ENCODE measurements at regions not wholly inside any gene's neighbourhood (a gene's known extent, or its start where the extent isn't known, plus 50 kb on each side); places are given as distances from the start of the nearest gene placed in this dataset.

DNA sequence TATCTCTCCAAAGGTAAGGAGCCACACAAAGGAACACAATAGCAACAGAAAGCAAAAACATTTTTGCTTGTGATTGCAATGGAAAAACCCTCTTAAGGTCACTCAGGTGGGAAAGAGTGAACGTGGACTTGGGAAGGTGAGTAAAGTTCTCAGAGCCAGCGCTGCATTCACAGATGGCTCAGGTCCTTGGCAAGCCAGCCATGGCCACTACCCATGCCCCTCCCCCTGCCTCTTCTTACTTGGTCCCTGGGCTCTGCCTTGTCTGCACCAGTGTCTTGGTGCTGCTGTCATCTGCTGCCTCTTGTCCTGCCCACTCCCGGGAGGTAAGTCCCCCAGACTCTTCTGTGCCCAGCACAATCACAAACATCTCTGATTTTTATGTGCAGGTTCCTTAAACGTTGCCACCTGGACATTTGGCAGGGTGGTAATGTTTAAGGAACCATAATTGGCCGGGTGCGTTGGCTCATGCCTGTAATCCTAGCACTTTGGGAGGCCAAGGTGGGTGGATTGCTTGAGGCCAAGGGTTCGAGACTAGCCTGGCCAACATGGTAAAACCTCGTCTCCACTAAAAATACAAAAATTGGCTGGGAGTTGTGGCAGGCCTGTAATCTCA lies 74.6 kb downstream of the FEM1C start:
- peaks cover 4% of the 10 kb centered on the region for H3K4me1 Mint-ChIP-seq
- DNase-seq (ENCODE audit: low read depth, low spot score): no peak
- H3K9me3 Mint-ChIP-seq: no peaks in the 10 kb centered on the region
- H3K27me3 Mint-ChIP-seq (ENCODE audit: low read depth): no peaks in the 10 kb centered on the region
- H3K27ac Mint-ChIP-seq (ENCODE audit: unreplicated experiment): no peak overlapping the region
- no peak overlapping the region for H3K4me3 Mint-ChIP-seq
- H3K36me3 Mint-ChIP-seq (ENCODE audit: low read depth): peaks cover 2% of the 10 kb centered on the region
- TF ChIP-seq, protein P1, sequence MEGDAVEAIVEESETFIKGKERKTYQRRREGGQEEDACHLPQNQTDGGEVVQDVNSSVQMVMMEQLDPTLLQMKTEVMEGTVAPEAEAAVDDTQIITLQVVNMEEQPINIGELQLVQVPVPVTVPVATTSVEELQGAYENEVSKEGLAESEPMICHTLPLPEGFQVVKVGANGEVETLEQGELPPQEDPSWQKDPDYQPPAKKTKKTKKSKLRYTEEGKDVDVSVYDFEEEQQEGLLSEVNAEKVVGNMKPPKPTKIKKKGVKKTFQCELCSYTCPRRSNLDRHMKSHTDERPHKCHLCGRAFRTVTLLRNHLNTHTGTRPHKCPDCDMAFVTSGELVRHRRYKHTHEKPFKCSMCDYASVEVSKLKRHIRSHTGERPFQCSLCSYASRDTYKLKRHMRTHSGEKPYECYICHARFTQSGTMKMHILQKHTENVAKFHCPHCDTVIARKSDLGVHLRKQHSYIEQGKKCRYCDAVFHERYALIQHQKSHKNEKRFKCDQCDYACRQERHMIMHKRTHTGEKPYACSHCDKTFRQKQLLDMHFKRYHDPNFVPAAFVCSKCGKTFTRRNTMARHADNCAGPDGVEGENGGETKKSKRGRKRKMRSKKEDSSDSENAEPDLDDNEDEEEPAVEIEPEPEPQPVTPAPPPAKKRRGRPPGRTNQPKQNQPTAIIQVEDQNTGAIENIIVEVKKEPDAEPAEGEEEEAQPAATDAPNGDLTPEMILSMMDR (conservative IDR thresholded peaks at IDR 0.05): no peak

DNA sequence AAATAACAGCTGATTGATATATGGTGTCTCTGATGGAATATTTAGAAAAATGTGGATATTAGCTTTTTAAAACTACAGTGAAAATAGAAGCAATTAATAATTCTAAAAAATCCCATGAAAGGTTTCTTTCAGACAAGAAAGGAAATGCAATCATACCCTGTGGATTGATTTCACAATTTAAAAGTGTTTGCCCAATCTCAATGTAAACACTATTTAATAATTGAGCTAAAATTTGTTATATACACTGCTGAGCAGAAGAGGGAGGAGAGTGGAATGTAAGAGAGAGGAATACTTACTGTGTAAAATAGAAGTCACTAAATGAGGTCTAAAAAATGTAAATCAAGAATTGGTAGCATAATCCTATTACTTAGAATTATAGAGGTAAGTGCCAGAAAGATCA lies 76.9 kb downstream of the FEM1C start:
- Mint-ChIP-seq H3K27me3 (ENCODE audit: low read depth) (no peaks in the 10 kb centered on the region), H3K4me1 (peaks cover 4% of the 10 kb centered on the region), H3K36me3 (ENCODE audit: low read depth) (peaks cover 2% of the 10 kb centered on the region), H3K27ac (ENCODE audit: unreplicated experiment) (no peak overlapping the region), H3K4me3 (no peak overlapping the region), H3K9me3 (no peaks in the 10 kb centered on the region)
- DNase-seq (ENCODE audit: low read depth, low spot score): no peak
- TF ChIP-seq, protein P1 (conservative IDR thresholded peaks at IDR 0.05): no peak

DNA sequence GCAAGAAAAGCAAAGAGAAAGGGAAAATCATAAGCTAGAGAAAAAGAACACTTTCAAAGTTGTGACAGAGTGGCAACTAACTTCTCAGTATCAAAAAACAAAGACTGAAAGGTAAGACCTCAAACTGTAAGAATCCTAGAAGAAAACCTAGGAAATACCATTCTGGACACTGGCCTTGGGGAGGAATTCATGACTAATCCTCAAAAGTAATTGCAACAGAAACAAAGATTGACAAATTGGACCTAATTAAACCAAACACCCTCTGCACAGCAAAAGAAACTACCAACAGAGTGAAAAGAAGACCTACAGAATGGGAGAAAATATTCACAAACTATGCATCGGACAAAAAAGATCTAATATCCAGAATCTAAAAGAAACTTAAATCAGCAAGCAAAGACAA lies 79.1 kb downstream of the FEM1C start:
- Mint-ChIP-seq H3K4me3 (no peak overlapping the region), H3K36me3 (ENCODE audit: low read depth) (peaks cover 2% of the 10 kb centered on the region), H3K9me3 (no peaks in the 10 kb centered on the region), H3K4me1 (peaks cover 6% of the 10 kb centered on the region), H3K27me3 (ENCODE audit: low read depth) (no peaks in the 10 kb centered on the region), H3K27ac (ENCODE audit: unreplicated experiment) (no peak overlapping the region)
- TF ChIP-seq, protein P1 (conservative IDR thresholded peaks at IDR 0.05): no peak
- no peak for DNase-seq (ENCODE audit: low read depth, low spot score)

DNA sequence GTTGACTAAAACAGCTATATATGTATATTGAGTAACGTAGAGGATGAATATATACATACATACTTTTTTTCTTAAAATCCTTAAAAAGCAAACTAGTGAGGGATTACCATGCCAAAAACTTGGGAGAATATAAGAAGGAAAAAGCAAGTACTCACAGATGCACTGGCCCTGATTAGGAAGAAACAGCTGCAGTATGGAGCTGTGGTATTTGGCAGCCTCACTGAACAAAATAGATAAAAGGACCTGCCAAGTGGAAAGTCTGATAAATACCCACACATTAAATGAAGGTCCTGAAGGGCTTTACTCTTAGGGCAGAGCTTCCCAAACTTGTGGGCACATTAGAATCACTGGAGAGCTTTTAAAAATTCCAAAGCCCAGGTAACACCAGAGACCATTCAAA lies 80.6 kb downstream of the FEM1C start:
- TF ChIP-seq, protein P1 (conservative IDR thresholded peaks at IDR 0.05): no peak
- no peak for DNase-seq (ENCODE audit: low read depth, low spot score)
- Mint-ChIP-seq H3K9me3 (no peaks in the 10 kb centered on the region), H3K27me3 (ENCODE audit: low read depth) (no peaks in the 10 kb centered on the region), H3K27ac (ENCODE audit: unreplicated experiment) (no peak overlapping the region), H3K4me3 (no peak overlapping the region), H3K4me1 (peaks cover 6% of the 10 kb centered on the region), H3K36me3 (ENCODE audit: low read depth) (peaks cover 2% of the 10 kb centered on the region)

DNA sequence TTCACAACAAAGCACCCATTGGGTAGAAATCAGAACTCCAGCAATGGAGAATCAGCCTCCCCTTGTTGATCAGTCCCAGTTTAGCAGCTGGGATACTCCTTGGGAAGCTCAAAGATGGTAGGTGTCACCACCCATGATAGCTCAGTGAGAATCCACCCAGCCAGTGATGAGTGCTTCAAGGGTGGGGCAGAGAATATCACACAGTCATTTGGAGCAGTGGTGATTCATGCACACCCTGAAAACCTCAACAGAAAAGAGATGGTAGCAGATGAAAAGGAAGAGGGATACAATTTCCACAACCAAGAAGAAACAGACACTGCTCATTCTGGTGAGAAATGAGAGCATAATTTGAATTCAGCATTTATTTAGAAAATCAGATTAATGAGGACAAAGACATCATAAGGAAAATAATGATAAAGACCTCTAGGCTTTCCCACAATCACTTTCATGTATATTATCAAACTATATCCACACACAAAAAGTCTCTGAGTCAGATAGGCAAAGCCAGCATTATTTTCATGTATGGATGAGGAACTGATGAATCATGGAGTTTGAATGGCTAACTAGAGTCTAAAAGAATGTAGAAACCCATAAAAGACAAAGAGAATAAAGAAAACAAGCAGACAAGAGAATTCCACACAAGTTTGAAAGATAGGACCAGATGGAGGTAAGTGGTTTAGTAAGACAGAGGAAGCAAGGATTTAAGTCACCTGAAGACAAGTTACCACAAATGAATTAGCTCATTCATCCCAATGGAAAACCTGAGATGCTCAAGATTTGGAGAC lies 82.9 kb downstream of the FEM1C start:
- no peak overlapping the region for H3K4me3 Mint-ChIP-seq
- TF ChIP-seq, protein P1 (conservative IDR thresholded peaks at IDR 0.05): no peak
- peaks cover 6% of the 10 kb centered on the region for H3K4me1 Mint-ChIP-seq
- H3K27me3 Mint-ChIP-seq (ENCODE audit: low read depth): no peaks in the 10 kb centered on the region
- no peak overlapping the region for H3K27ac Mint-ChIP-seq (ENCODE audit: unreplicated experiment)
- H3K9me3 Mint-ChIP-seq: no peaks in the 10 kb centered on the region
- DNase-seq (ENCODE audit: low read depth, low spot score): no peak
- H3K36me3 Mint-ChIP-seq (ENCODE audit: low read depth): no peaks in the 10 kb centered on the region
